ENCODE measurements at regions not wholly inside any gene's neighbourhood (a gene's known extent, or its start where the extent isn't known, plus 50 kb on each side); places are given as distances from the start of the nearest gene placed in this dataset.

GRCh38 chr14:71720978-71721624 lies 211.1 kb upstream of the RGS6 start:
- Mint-ChIP-seq H3K36me3 (ENCODE audit: low read depth) (peaks cover 72% of the 10 kb centered on the region), H3K27ac (no peak overlapping the region)

GRCh38 chr14:71721791-71722190 lies 210.4 kb upstream of the RGS6 start:
- no peaks in the 10 kb centered on the region for H3K27me3 Mint-ChIP-seq
- H3K27ac Mint-ChIP-seq: no peak overlapping the region
- H3K36me3 Mint-ChIP-seq (ENCODE audit: low read depth): peaks cover 71% of the 10 kb centered on the region

More at GRCh38 chr14:71720978-71721624, 211.1 kb upstream of the RGS6 start:
- Mint-ChIP-seq H3K4me3 (no peak overlapping the region), H3K4me1 (ENCODE audit: low read depth) (peaks cover 4% of the 10 kb centered on the region), H3K27me3 (no peaks in the 10 kb centered on the region), H3K9me3 (no peaks in the 10 kb centered on the region)
- DNase-seq: no peak

GRCh38 chr14:71722885-71723284 lies 209.3 kb upstream of the RGS6 start:
- H3K27me3 Mint-ChIP-seq: no peaks in the 10 kb centered on the region
- H3K4me1 Mint-ChIP-seq (ENCODE audit: low read depth): peaks cover 4% of the 10 kb centered on the region
- H3K9me3 Mint-ChIP-seq: no peaks in the 10 kb centered on the region
- H3K4me3 Mint-ChIP-seq: no peak overlapping the region
- peaks cover 68% of the 10 kb centered on the region for H3K36me3 Mint-ChIP-seq (ENCODE audit: low read depth)
- H3K27ac Mint-ChIP-seq: no peak overlapping the region
- DNase-seq: no peak

More at GRCh38 chr14:71721791-71722190, 210.4 kb upstream of the RGS6 start:
- no peak for DNase-seq
- Mint-ChIP-seq H3K4me3 (no peak overlapping the region), H3K4me1 (ENCODE audit: low read depth) (peaks cover 4% of the 10 kb centered on the region), H3K9me3 (no peaks in the 10 kb centered on the region)

GRCh38 chr14:71725922-71726579 lies 206.2 kb upstream of the RGS6 start:
- Mint-ChIP-seq H3K4me3 (no peak overlapping the region), H3K36me3 (ENCODE audit: low read depth) (peaks cover 76% of the 10 kb centered on the region), H3K27ac (no peak overlapping the region), H3K27me3 (no peaks in the 10 kb centered on the region), H3K9me3 (no peaks in the 10 kb centered on the region), H3K4me1 (ENCODE audit: low read depth) (peaks cover 4% of the 10 kb centered on the region)
- DNase-seq: no peak

- no peak overlapping the region for H3K4me3 Mint-ChIP-seq
- H3K36me3 Mint-ChIP-seq (ENCODE audit: low read depth): peaks cover 81% of the 10 kb centered on the region
- peaks cover 4% of the 10 kb centered on the region for H3K4me1 Mint-ChIP-seq (ENCODE audit: low read depth)
- no peak for DNase-seq
- no peaks in the 10 kb centered on the region for H3K27me3 Mint-ChIP-seq
- H3K27ac Mint-ChIP-seq: no peak overlapping the region
- H3K9me3 Mint-ChIP-seq: no peaks in the 10 kb centered on the region
Observed at GRCh38 chr14:71726580-71727021, 205.6 kb upstream of the RGS6 start.

- DNase-seq: no peak
- Mint-ChIP-seq H3K4me3 (no peak overlapping the region), H3K36me3 (ENCODE audit: low read depth) (peaks cover 85% of the 10 kb centered on the region), H3K27me3 (no peaks in the 10 kb centered on the region), H3K9me3 (no peaks in the 10 kb centered on the region), H3K4me1 (ENCODE audit: low read depth) (peaks cover 4% of the 10 kb centered on the region), H3K27ac (no peak overlapping the region)
Observed at GRCh38 chr14:71728386-71728785, 203.8 kb upstream of the RGS6 start.

- Mint-ChIP-seq H3K36me3 (ENCODE audit: low read depth) (peaks cover 85% of the 10 kb centered on the region), H3K4me3 (no peak overlapping the region), H3K27ac (no peak overlapping the region), H3K9me3 (no peaks in the 10 kb centered on the region), H3K27me3 (no peaks in the 10 kb centered on the region), H3K4me1 (ENCODE audit: low read depth) (peaks cover 4% of the 10 kb centered on the region)
- no peak for DNase-seq
Observed at GRCh38 chr14:71729596-71729995, 202.6 kb upstream of the RGS6 start.

- H3K27ac Mint-ChIP-seq: no peak overlapping the region
- H3K27me3 Mint-ChIP-seq: no peaks in the 10 kb centered on the region
- peaks cover 4% of the 10 kb centered on the region for H3K4me1 Mint-ChIP-seq (ENCODE audit: low read depth)
- H3K4me3 Mint-ChIP-seq: no peak overlapping the region
- H3K9me3 Mint-ChIP-seq: no peaks in the 10 kb centered on the region
- peaks cover 85% of the 10 kb centered on the region for H3K36me3 Mint-ChIP-seq (ENCODE audit: low read depth)
- DNase-seq: no peak
Observed at GRCh38 chr14:71730471-71730870, 201.8 kb upstream of the RGS6 start.

- Mint-ChIP-seq H3K36me3 (ENCODE audit: low read depth) (peaks cover 86% of the 10 kb centered on the region), H3K4me1 (ENCODE audit: low read depth) (no peaks in the 10 kb centered on the region), H3K9me3 (no peaks in the 10 kb centered on the region), H3K4me3 (no peak overlapping the region), H3K27ac (no peak overlapping the region), H3K27me3 (no peaks in the 10 kb centered on the region)
- DNase-seq: no peak
Observed at GRCh38 chr14:71731096-71731495, 201.1 kb upstream of the RGS6 start.

- peak overlapping the region; percentile 15 for H3K27ac Mint-ChIP-seq
- no peak for DNase-seq
- H3K36me3 Mint-ChIP-seq (ENCODE audit: low read depth): peaks cover 89% of the 10 kb centered on the region
- H3K9me3 Mint-ChIP-seq: no peaks in the 10 kb centered on the region
- H3K4me3 Mint-ChIP-seq: no peak overlapping the region
- no peaks in the 10 kb centered on the region for H3K27me3 Mint-ChIP-seq
- no peaks in the 10 kb centered on the region for H3K4me1 Mint-ChIP-seq (ENCODE audit: low read depth)
Observed at GRCh38 chr14:71733210-71733883, 198.9 kb upstream of the RGS6 start.

- Mint-ChIP-seq H3K27me3 (no peaks in the 10 kb centered on the region), H3K27ac (no peak overlapping the region), H3K4me3 (no peak overlapping the region), H3K4me1 (ENCODE audit: low read depth) (no peaks in the 10 kb centered on the region), H3K36me3 (ENCODE audit: low read depth) (peaks cover 92% of the 10 kb centered on the region), H3K9me3 (no peaks in the 10 kb centered on the region)
- no peak for DNase-seq
Observed at GRCh38 chr14:71734076-71734475, 198.2 kb upstream of the RGS6 start.

- Mint-ChIP-seq H3K27ac (no peak overlapping the region), H3K36me3 (ENCODE audit: low read depth) (peaks cover 89% of the 10 kb centered on the region), H3K4me1 (ENCODE audit: low read depth) (no peaks in the 10 kb centered on the region), H3K27me3 (no peaks in the 10 kb centered on the region), H3K9me3 (no peaks in the 10 kb centered on the region), H3K4me3 (no peak overlapping the region)
- DNase-seq: no peak
Observed at GRCh38 chr14:71734885-71735284, 197.3 kb upstream of the RGS6 start.

GRCh38 chr14:71737760-71738159 lies 194.5 kb upstream of the RGS6 start:
- Mint-ChIP-seq H3K4me1 (ENCODE audit: low read depth) (no peaks in the 10 kb centered on the region), H3K27ac (no peak overlapping the region), H3K27me3 (no peaks in the 10 kb centered on the region), H3K36me3 (ENCODE audit: low read depth) (peaks cover 62% of the 10 kb centered on the region), H3K9me3 (no peaks in the 10 kb centered on the region), H3K4me3 (no peak overlapping the region)
- no peak for DNase-seq

- no peak for DNase-seq
- Mint-ChIP-seq H3K4me1 (ENCODE audit: low read depth) (no peaks in the 10 kb centered on the region), H3K27me3 (no peaks in the 10 kb centered on the region), H3K9me3 (no peaks in the 10 kb centered on the region), H3K27ac (no peak overlapping the region), H3K36me3 (ENCODE audit: low read depth) (peaks cover 48% of the 10 kb centered on the region), H3K4me3 (no peak overlapping the region)
Observed at GRCh38 chr14:71739273-71739990, 192.8 kb upstream of the RGS6 start.

Data from activated T-cell treated with anti-CD3 and anti-CD28 coated beads, Interleukin-2, amount 50 U/mL, for 24 hours (primary cell).